NCI-H187 (cell line): ENCODE measurements at regions not wholly inside any gene's neighbourhood (a gene's known extent, or its start where the extent isn't known, plus 50 kb on each side); places are given as distances from the start of the nearest gene placed in this dataset.
A peak's percentile ranks its signal among the peaks of the same experiment; 100 is the strongest.
"Not testable (repeated sequence)": the region's sequence is repeated elsewhere in the genome, so short reads cannot be mapped to it uniquely, and the experiment has no call there.

Experiments used
- DNase-seq, 2 experiments: peaks; one replicate each; lab custom pipeline; 2025; lab: John Stamatoyannopoulos, UW

GRCh38 chr2:4695281-4695861 is 992.0 kb downstream of the DCDC2C start:
- DNase-seq: no peak

- no peak for DNase-seq
Measured at GRCh38 chr2:4715065-4715464, 977.1 kb upstream of the SOX11 start.

- no peak for DNase-seq
Measured at GRCh38 chr2:4718777-4719176, 973.4 kb upstream of the SOX11 start.

- no peak for DNase-seq
Measured at GRCh38 chr2:4725618-4726017, 966.6 kb upstream of the SOX11 start.

GRCh38 chr2:4732560-4732959 is 959.6 kb upstream of the SOX11 start:
- no peak for DNase-seq

- no peak for DNase-seq
Measured at GRCh38 chr2:4745056-4745991, 946.9 kb upstream of the SOX11 start.

- no peak for DNase-seq
Measured at GRCh38 chr2:4753721-4754120, 938.5 kb upstream of the SOX11 start.

GRCh38 chr2:4762951-4763376 is 929.2 kb upstream of the SOX11 start:
- peak; percentile 46 to 69 for DNase-seq

GRCh38 chr2:4765787-4766530 is 926.2 kb upstream of the SOX11 start:
- no peak for DNase-seq

- DNase-seq: no peak
Measured at GRCh38 chr2:4775668-4776067, 916.5 kb upstream of the SOX11 start.

- no peak for DNase-seq
Measured at GRCh38 chr2:4780679-4781078, 911.5 kb upstream of the SOX11 start.

- no peak for DNase-seq
Measured at GRCh38 chr2:4782647-4783046, 909.5 kb upstream of the SOX11 start.

GRCh38 chr2:4791488-4791887 is 900.7 kb upstream of the SOX11 start:
- no peak for DNase-seq

GRCh38 chr2:4792126-4792525 is 900.1 kb upstream of the SOX11 start:
- DNase-seq: no peak

- no peak for DNase-seq
Measured at GRCh38 chr2:4803396-4803795, 888.8 kb upstream of the SOX11 start.

GRCh38 chr2:4814137-4814536 is 878.0 kb upstream of the SOX11 start:
- DNase-seq: not testable (repeated sequence)

- no peak for DNase-seq
Measured at GRCh38 chr2:4827836-4828235, 864.3 kb upstream of the SOX11 start.

GRCh38 chr2:4828682-4829374 is 863.4 kb upstream of the SOX11 start:
- DNase-seq: no peak

GRCh38 chr2:4831751-4832150 is 860.4 kb upstream of the SOX11 start:
- DNase-seq: no peak

- no peak for DNase-seq
Measured at GRCh38 chr2:4832642-4833041, 859.5 kb upstream of the SOX11 start.

- DNase-seq: no peak
Measured at GRCh38 chr2:4838626-4839025, 853.6 kb upstream of the SOX11 start.

GRCh38 chr2:4840791-4841190 is 851.4 kb upstream of the SOX11 start:
- DNase-seq: no peak
